ENCODE measurements at regions not wholly inside any gene's neighbourhood (a gene's known extent, or its start where the extent isn't known, plus 50 kb on each side); places are given as distances from the start of the nearest gene placed in this dataset.

GRCh38 chr4:43362875-43363636 is 470.5 kb downstream of the GRXCR1 start:
- 83 to 95% methylated on average over 1 of the region's 1 CpG for WGBS, 2 donors
- Histone ChIP-seq H3K9me3 (no peaks in the 10 kb centered on the region), H3K27ac (no peak overlapping the region), H3K27me3 (no peaks in the 10 kb centered on the region), H3K4me3 (no peak overlapping the region), H3K4me1 (peaks cover 8% of the 10 kb centered on the region), H3K36me3 (replicated peaks in 1 of 2; ENCODE audit: insufficient read depth in 1 of 2, low read depth in 2 of 2) (no peaks in the 10 kb centered on the region)
- intact Hi-C loops (cut with DNase I) = no loop called here
- TF ChIP-seq CTCF (IDR thresholded peaks at IDR 0.05) (no peak), POLR2A (IDR thresholded peaks at IDR 0.05) (no peak)
- ATAC-seq (no peak), DNase-seq (no peak)

GRCh38 chr4:43369036-43369594 is 476.6 kb downstream of the GRXCR1 start:
- H3K27ac ChIP-seq = no peak overlapping the region
- no peaks in the 10 kb centered on the region for H3K27me3 ChIP-seq
- TF ChIP-seq POLR2A (IDR thresholded peaks at IDR 0.05) (no peak), CTCF (IDR thresholded peaks at IDR 0.05) (no peak)
- H3K4me3 ChIP-seq = no peak overlapping the region
- 46 to 54% methylated on average over 4 of the region's 4 CpGs for WGBS, 2 donors
- no peaks in the 10 kb centered on the region for H3K36me3 ChIP-seq (replicated peaks in 1 of 2; ENCODE audit: insufficient read depth in 1 of 2, low read depth in 2 of 2)
- DNase-seq (no peak), ATAC-seq (no peak)
- intact Hi-C loops (cut with DNase I) = no loop called here
- no peaks in the 10 kb centered on the region for H3K4me1 ChIP-seq
- no peaks in the 10 kb centered on the region for H3K9me3 ChIP-seq

GRCh38 chr4:43373201-43373600 is 480.7 kb downstream of the GRXCR1 start:
- intact Hi-C loops (cut with DNase I) = no loop called here
- TF ChIP-seq POLR2A (IDR thresholded peaks at IDR 0.05) (no peak), CTCF (IDR thresholded peaks at IDR 0.05) (no peak)

GRCh38 chr4:43374216-43374751 is 481.8 kb downstream of the GRXCR1 start:
- Histone ChIP-seq H3K27ac (no peak overlapping the region), H3K36me3 (replicated peaks in 1 of 2; ENCODE audit: insufficient read depth in 1 of 2, low read depth in 2 of 2) (no peaks in the 10 kb centered on the region), H3K4me1 (no peaks in the 10 kb centered on the region), H3K4me3 (no peak overlapping the region), H3K9me3 (no peaks in the 10 kb centered on the region), H3K27me3 (no peaks in the 10 kb centered on the region)
- TF ChIP-seq POLR2A (IDR thresholded peaks at IDR 0.05) = no peak
- TF ChIP-seq CTCF (IDR thresholded peaks at IDR 0.05) = no peak
- DNase-seq = no peak
- ATAC-seq = no peak
- 54 to 59% methylated on average over 1 of the region's 1 CpG for WGBS, 2 donors
- intact Hi-C loops (cut with DNase I) = no loop called here

More at GRCh38 chr4:43373201-43373600, 480.7 kb downstream of the GRXCR1 start:
- no peak overlapping the region for H3K4me3 ChIP-seq
- DNase-seq (no peak), ATAC-seq (no peak)
- H3K4me1 ChIP-seq = no peaks in the 10 kb centered on the region
- H3K27me3 ChIP-seq = no peaks in the 10 kb centered on the region
- H3K27ac ChIP-seq = no peak overlapping the region
- H3K9me3 ChIP-seq = no peaks in the 10 kb centered on the region
- 75 to 90% methylated on average over 1 of the region's 1 CpG for WGBS, 2 donors
- H3K36me3 ChIP-seq (replicated peaks in 1 of 2; ENCODE audit: insufficient read depth in 1 of 2, low read depth in 2 of 2) = no peaks in the 10 kb centered on the region

Measured in body of pancreas (tissue), 4 donors.